ENCODE measurements at regions not wholly inside any gene's neighbourhood (a gene's known extent, or its start where the extent isn't known, plus 50 kb on each side); places are given as distances from the start of the nearest gene placed in this dataset.

DNA sequence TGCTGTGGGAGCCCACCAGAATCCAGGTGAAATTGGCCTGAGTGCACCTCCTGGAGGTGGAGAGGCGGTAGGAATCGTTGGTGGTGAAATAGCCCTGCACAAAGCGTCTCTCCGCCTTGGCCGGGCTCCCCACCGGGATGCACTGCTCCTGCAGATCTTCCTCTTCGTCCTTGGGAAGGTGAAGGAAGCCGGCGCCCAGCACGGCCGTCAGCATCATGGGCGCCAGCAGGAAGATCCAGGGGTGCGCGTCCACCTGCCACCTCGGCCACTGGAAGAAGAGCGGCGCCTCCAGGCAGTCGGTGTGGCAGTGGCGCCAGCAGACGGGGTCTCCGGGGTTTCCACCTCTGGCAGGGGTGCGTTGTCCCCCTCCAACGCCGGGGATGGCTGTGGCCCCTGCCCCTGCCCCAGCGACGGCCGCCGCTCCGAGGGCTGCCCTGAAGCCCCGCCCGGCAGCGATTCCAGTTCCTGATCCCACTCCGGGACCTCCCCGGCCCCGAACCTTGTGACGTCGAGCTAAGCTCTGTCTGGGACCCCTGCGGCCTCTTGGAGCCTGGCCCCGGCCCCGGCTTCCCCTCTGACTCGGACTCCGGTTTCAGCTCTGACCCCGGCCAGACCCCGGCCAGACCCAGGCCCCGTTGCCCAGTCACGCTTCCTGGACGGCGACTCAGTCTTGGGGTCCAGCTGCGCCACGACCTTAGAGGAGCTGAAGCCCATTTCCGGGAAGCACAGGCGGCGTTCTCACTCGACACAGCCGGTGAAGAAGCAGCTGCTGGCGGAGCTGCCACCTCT, 91.9 kb downstream of the CD164 start:
- 90% methylated on average over 54 of the region's 56 CpGs; no CpG with 5 or more reads in 1 of the 2 donors for WGBS, 2 donors (ENCODE audit: low coverage in 1 of 2)

DNA sequence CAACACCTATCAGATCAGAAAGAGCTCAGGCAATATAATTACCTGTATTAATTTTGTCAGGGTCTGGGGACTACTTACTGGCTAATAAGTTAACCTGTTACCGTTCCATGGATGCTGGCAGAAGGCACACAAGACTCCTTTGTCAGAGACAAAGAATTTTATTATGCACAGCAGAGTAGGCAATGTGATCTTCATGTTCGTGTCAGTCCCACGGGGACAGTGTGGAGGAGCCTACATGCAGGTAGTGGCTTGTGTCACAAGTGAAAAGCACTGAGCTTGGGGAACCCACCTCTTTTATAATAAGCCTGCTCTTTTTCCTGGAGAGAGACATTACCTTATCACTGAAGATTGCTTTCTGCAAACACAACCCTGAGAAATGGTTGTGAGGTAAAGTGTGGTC, 96.9 kb downstream of the CD164 start:
- no peaks in the 10 kb centered on the region for H3K9me3 ChIP-seq
- TF ChIP-seq POLR2A (IDR thresholded peaks at IDR 0.05), result no peak
- TF ChIP-seq POLR2AphosphoS5 (IDR thresholded peaks at IDR 0.05), result no peak
- TF ChIP-seq, protein P1, sequence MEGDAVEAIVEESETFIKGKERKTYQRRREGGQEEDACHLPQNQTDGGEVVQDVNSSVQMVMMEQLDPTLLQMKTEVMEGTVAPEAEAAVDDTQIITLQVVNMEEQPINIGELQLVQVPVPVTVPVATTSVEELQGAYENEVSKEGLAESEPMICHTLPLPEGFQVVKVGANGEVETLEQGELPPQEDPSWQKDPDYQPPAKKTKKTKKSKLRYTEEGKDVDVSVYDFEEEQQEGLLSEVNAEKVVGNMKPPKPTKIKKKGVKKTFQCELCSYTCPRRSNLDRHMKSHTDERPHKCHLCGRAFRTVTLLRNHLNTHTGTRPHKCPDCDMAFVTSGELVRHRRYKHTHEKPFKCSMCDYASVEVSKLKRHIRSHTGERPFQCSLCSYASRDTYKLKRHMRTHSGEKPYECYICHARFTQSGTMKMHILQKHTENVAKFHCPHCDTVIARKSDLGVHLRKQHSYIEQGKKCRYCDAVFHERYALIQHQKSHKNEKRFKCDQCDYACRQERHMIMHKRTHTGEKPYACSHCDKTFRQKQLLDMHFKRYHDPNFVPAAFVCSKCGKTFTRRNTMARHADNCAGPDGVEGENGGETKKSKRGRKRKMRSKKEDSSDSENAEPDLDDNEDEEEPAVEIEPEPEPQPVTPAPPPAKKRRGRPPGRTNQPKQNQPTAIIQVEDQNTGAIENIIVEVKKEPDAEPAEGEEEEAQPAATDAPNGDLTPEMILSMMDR (IDR thresholded peaks at IDR 0.05), result no peak
- no peak for TF ChIP-seq EP300 (IDR thresholded peaks at IDR 0.05; ENCODE audit: low read depth)
- WGBS, 2 donors (ENCODE audit: low coverage in 1 of 2), result 68% methylated on average over 3 of the region's 3 CpGs; no CpG with 5 or more reads in 1 of the 2 donors
- H3K27ac ChIP-seq, result no peak overlapping the region
- intact Hi-C loops (cut with DNase I; ENCODE audit: low total_unique reads), result no loop called here
- H3K36me3 ChIP-seq, result no peaks in the 10 kb centered on the region
- peaks cover 0 to 7% (median 0%) of the 10 kb centered on the region in 4 donors for H3K4me1 ChIP-seq
- H3K4me3 ChIP-seq, result no peak overlapping the region
- H3K27me3 ChIP-seq, result no peaks in the 10 kb centered on the region
- no peak for DNase-seq
- in situ Hi-C loops (cut with MboI; ENCODE audit: low pct_ligation_motif_present in 1 of 4, low pct_unique_long_range_greater_than_20kb in 1 of 4, low sequenced_read_pairs in 3 of 4), result no loop called here

More for the DNA sequence above, 91.9 kb downstream of the CD164 start:
- Histone ChIP-seq H3K36me3 (no peaks in the 10 kb centered on the region), H3K4me1 (peaks cover 0 to 45% (median 22%) of the 10 kb centered on the region in 4 donors), H3K4me3 (no peak overlapping the region), H3K27ac (no peak overlapping the region), H3K9me3 (no peaks in the 10 kb centered on the region), H3K27me3 (no peaks in the 10 kb centered on the region)
- in situ Hi-C loops (cut with MboI; ENCODE audit: low pct_ligation_motif_present in 1 of 4, low pct_unique_long_range_greater_than_20kb in 1 of 4, low sequenced_read_pairs in 3 of 4) (no loop called here), intact Hi-C loops (cut with DNase I; ENCODE audit: low total_unique reads) (no loop called here)
- TF ChIP-seq POLR2AphosphoS5 (IDR thresholded peaks at IDR 0.05) (no peak), POLR2A (IDR thresholded peaks at IDR 0.05) (no peak), EP300 (IDR thresholded peaks at IDR 0.05; ENCODE audit: low read depth) (no peak)
- TF ChIP-seq, protein P1 (IDR thresholded peaks at IDR 0.05), result no peak
- no peak for DNase-seq

DNA sequence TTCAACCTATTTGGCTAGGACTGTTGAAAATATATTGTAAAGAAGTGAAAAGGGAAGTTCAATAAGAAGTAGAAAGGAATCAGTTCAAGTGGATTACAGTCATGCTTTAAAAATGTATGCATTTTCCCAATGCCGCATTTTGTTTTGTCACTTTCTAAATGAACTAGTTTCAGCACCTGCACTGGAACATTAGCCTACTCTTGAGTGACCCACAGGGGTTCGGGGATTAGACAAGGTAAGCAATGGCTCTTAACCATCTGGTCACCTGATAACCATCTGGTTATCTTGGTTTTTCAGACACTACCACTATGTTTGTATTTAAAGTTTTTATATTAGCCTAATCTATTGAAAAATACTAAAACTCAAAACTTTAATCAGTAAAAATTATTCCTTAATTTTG, 97.6 kb downstream of the CD164 start:
- peaks cover 0 to 7% (median 0%) of the 10 kb centered on the region in 4 donors for H3K4me1 ChIP-seq
- in situ Hi-C loops (cut with MboI; ENCODE audit: low pct_ligation_motif_present in 1 of 4, low pct_unique_long_range_greater_than_20kb in 1 of 4, low sequenced_read_pairs in 3 of 4), result no loop called here
- TF ChIP-seq, protein P1 (IDR thresholded peaks at IDR 0.05), result no peak
- no peak for TF ChIP-seq EP300 (IDR thresholded peaks at IDR 0.05; ENCODE audit: low read depth)
- no peak for TF ChIP-seq POLR2AphosphoS5 (IDR thresholded peaks at IDR 0.05)
- TF ChIP-seq POLR2A (IDR thresholded peaks at IDR 0.05), result no peak
- no peaks in the 10 kb centered on the region for H3K9me3 ChIP-seq
- H3K27me3 ChIP-seq, result no peaks in the 10 kb centered on the region
- no peak overlapping the region for H3K27ac ChIP-seq
- no peaks in the 10 kb centered on the region for H3K36me3 ChIP-seq
- no peak for DNase-seq
- intact Hi-C loops (cut with DNase I; ENCODE audit: low total_unique reads), result no loop called here
- no peak overlapping the region for H3K4me3 ChIP-seq
- 78 to 86% methylated on average over 2 of the region's 2 CpGs for WGBS, 2 donors (ENCODE audit: low coverage in 1 of 2)

DNA sequence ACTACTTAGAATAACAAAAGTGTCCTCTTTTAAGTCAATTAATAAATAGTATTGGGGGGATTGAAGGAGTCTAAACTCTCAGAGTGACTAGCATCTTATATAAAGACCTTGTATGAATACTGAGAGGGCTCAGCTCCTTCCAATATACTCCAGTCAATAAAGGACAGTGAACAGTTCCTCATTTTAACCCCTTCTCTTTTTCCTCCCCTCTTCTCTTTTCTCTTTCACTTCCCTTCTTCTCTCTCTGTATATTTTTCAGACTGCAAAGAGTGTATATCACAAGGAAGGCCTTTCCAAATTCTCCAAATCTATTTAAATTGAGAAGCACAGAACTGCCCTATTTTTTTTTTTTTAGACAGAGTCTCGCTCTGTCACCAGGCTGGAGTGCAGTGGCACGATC, 99.5 kb downstream of the CD164 start:
- Histone ChIP-seq H3K9me3 (no peaks in the 10 kb centered on the region), H3K27ac (no peak overlapping the region), H3K4me3 (no peak overlapping the region), H3K27me3 (no peaks in the 10 kb centered on the region), H3K36me3 (no peaks in the 10 kb centered on the region), H3K4me1 (peaks cover 0 to 7% (median 0%) of the 10 kb centered on the region in 4 donors)
- in situ Hi-C loops (cut with MboI; ENCODE audit: low pct_ligation_motif_present in 1 of 4, low pct_unique_long_range_greater_than_20kb in 1 of 4, low sequenced_read_pairs in 3 of 4), result no loop called here
- DNase-seq, result no peak
- intact Hi-C loops (cut with DNase I; ENCODE audit: low total_unique reads), result no loop called here
- TF ChIP-seq, protein P1 (IDR thresholded peaks at IDR 0.05), result no peak
- no peak for TF ChIP-seq POLR2A (IDR thresholded peaks at IDR 0.05)
- TF ChIP-seq EP300 (IDR thresholded peaks at IDR 0.05; ENCODE audit: low read depth), result no peak
- TF ChIP-seq POLR2AphosphoS5 (IDR thresholded peaks at IDR 0.05), result no peak
- 72 to 92% methylated on average over 2 of the region's 2 CpGs for WGBS, 2 donors (ENCODE audit: low coverage in 1 of 2)
